SHP77 (cell line): ENCODE measurements at regions not wholly inside any gene's neighbourhood (a gene's known extent, or its start where the extent isn't known, plus 50 kb on each side); places are given as distances from the start of the nearest gene placed in this dataset.

Source experiments
- DNase-seq, 2 experiments: peaks; one replicate each; lab custom pipeline; 2025; lab: John Stamatoyannopoulos, UW

DNA sequence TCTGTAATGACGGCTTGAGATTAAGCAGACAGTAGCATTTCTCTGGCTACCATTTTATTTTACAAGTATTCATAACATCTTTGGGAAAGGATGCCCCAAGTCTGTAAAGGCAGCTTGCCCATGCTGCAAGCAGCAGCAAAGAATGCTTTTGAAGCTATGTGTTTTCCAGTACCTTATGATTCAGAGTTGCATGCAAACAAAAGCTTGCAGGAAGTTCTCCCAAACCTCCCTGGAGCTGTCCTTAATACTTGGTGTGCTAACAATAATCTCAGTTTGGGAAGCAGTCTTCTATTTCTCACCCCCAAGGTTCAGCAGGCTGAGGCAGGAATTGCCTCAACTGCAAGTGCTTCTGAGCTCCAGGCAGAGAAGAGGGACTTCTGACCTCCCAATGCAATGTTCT is 60.8 kb downstream of the CCNA1 start:
- DNase-seq: no peak

GRCh38 chr13:36495431-36495830 is 63.1 kb downstream of the CCNA1 start:
- DNase-seq: no peak

DNA sequence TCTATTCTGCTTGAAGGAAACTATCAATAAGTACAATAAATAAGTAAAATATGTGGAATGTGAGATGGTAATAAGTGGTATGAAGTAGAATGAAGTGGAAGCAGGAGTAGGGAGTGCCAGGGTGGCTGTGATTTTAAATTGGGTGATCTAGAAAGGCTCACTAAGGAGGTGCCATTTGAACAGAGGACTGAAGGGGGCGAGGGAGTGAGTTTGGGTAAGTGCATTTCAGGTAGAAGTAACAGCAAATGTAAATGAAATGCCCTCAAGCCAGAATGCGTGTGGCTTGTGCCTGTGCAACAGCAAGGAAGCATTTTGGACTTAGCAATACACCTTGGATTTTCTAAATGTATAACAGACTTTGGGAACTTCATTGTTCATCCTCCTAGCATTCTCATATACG is 77.1 kb downstream of the CCNA1 start:
- DNase-seq: no peak

GRCh38 chr13:36512771-36513170 is 80.5 kb downstream of the CCNA1 start:
- no peak for DNase-seq

DNA sequence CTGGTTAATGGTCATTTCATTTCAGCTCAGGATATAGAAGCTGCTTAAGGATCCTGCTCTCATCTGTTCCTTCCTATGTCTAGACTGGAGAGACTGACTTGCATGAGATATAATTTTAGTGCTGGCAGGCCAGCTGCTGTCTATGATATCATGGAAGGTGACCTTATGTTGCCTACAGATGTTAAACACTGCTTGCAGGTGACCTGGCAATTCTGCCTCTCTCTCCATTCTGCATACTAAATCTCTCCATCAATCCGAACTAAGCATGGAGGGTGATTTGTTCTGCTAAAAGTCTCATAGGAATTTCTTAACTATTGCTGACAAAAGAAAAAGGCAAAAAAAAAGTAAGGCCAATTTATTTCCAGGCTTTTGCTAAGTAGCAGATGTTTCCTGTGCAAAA is 81.0 kb downstream of the CCNA1 start:
- DNase-seq: no peak

- DNase-seq: no peak
Observed at GRCh38 chr13:36515466-36515865, 83.2 kb downstream of the CCNA1 start.

DNA sequence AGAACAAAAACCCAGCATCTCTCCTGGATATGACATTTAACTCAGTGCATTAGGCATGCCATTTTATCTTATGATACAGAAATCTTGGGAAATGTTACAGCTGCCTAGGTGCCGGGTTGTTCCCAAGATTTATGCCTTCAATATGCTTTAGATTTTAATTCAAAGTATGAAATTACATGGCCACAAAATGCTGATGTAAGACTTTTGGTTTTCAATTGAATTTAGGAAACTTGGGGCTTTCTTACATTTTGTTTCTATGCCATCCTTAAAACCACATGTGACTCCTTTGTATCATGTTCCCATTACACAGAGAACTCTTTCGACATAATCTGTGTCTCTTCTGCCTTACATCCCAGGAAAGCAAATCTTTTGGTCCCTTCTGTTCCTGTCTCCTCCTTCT is 83.9 kb downstream of the CCNA1 start:
- no peak for DNase-seq

GRCh38 chr13:36518707-36519106 is 86.4 kb downstream of the CCNA1 start:
- no peak for DNase-seq

- DNase-seq: no peak
Observed at GRCh38 chr13:36519432-36519831, 87.1 kb downstream of the CCNA1 start.

DNA sequence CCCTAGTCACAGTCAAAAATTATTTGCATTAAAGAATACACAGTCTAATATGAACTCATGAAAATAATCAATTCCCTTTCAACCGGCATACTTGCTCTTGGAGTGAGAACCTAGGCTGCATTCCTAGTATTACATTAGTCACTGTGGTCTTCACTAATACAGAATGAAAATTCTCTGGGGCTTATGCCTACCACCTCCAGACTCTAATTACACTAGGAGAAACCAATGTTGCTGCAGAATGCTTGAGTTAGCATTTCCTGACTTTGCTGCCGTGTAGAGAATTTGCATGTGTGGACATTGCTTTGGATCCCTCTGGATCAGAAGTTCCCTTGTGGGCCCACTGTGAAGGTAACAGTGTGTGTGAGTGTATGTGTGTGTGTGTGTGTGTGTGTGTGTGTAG is 87.8 kb downstream of the CCNA1 start:
- no peak for DNase-seq

- no peak for DNase-seq
Observed at GRCh38 chr13:36526897-36527296, 94.6 kb downstream of the CCNA1 start.

GRCh38 chr13:36528105-36528504 is 95.8 kb downstream of the CCNA1 start:
- DNase-seq: peak; percentile 21 to 23

DNA sequence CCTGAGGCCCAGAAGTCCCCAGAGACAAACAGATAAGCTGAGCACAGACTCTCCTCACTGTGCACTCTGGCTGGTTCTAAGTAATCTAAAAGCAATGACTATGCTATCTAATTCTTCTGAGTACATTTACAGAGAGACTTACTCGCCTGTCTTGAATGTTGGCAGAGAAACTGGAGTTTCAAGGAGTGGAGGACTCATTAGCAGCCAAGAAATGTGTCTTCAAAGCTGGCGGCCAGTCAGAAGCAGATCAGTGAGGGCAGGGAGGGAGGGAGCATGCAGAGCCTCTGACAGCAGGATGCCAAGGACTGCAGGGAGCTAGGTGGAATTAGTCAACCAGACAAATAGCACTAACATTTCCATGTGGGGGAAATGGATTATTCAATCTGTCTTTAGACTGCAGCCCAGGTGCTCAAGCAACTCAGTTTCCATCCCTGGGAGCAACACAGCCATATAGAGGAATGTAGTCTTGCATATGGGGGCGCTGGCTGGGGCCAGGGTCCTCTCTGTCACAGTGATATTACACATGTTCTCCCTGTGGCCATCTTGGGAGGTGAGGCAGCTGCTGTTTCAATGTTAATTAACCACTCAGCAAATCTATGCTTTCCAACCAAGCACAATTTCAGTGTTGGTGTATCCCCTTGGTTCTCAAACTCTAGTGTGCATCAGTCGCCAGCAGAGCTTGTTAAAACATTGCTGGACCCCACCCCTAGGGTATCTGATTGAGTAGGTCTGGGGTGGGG is 97.9 kb downstream of the CCNA1 start:
- no peak for DNase-seq

GRCh38 chr13:36530861-36531590 is 98.7 kb downstream of the CCNA1 start:
- DNase-seq: no peak

- peak in 1 of 2 experiments; percentile 29 for DNase-seq
Observed at GRCh38 chr13:36531746-36532486, 99.6 kb downstream of the CCNA1 start.

DNA sequence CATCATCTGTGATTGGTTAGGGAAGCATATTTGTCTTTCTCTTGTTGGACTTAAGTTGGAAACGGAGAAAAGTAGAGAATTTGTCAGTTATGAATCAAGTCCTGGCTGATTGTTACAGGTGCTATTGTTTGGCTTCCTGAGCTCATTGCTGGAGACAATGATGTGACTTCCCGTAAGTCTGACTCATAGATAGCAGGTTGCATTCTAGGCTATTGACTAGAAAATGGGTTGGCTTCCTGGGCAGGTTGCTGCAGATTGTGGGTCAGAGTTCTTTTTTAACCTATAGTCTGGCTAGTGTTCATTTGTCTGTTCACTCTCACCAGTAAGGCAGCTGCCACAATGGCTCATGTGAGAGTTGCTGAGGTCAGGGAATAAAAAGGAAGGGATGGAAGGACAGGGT is 101.5 kb downstream of the CCNA1 start:
- peak; percentile 76 to 77 for DNase-seq

- peak; percentile 88 to 92 for DNase-seq
Observed at GRCh38 chr13:36536546-36536945, 104.3 kb downstream of the CCNA1 start.

GRCh38 chr13:36543671-36544070 is 111.4 kb downstream of the CCNA1 start:
- DNase-seq: peak; percentile 78 to 79

GRCh38 chr13:36548129-36548528 is 115.8 kb downstream of the CCNA1 start:
- DNase-seq: peak; percentile 18 to 40

DNA sequence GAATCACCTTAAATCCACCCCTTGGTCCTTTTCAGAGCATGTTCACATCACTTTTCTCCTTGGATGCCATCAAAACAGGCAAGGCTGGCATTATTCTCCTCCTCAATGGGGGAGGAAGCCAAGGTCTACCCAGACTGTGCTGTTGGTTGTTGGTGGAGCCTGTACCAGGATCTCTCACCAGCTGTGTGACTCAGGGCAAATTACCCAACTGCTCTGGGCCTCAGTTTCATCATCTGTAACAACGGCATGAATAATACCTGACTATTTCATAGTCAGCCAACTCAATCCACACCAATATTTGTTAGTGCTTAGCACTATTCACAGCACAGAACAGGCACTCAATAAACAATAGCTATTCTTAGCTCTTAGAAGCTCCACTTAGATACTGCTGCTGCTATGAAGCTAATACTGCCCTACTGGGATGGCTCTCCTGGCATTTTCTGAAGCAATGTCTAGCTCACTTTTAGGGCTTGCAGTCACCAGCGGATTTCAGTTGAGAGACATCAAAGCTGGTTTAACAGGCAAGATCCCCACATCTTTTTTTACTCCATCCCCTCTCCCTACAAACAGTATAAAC is 116.9 kb downstream of the CCNA1 start:
- no peak for DNase-seq

DNA sequence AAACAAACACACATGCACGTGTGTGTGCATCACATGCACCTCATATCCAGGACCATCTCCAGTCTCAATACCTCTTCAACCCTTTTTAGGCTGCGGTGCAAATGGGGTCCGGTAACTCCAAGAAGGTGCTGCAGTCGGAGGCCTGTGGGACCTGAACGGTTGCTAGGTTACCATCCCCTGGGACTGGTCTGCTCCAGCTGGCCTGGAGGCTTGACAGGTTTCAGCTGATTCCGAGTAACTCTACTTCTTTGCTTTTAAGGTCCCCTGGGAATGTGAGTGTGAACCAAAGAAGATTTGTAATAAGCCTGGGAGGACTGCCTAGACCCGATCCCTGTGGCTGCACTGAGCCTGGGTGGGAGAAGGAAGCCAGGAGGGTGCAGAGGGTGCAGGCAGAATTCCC is 117.5 kb downstream of the CCNA1 start:
- DNase-seq: peak; percentile 28 to 49

DNA sequence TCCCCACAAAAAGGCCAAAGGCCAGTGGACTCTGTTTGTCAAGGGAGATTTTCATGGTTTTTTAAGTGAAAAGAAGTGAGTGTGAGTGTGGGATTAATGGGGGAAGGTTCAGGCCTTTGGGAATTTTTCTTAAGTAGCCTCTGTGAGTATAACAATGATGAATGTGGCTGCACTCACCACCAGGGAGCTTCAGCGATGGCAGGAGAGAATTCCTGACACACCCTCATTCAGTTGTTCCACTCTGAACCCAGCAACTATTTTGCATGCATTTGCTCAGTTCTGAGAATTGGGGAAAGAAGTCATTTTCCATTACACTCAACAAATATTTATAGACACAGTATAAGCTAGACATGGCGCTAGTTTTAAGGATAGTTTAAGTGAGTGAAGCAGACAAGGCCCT is 117.9 kb downstream of the CCNA1 start:
- DNase-seq: no peak

- DNase-seq: no peak
Observed at GRCh38 chr13:36551445-36551844, 119.2 kb downstream of the CCNA1 start.
